ENCODE measurements at regions not wholly inside any gene's neighbourhood (a gene's known extent, or its start where the extent isn't known, plus 50 kb on each side); places are given as distances from the start of the nearest gene placed in this dataset.

DNA sequence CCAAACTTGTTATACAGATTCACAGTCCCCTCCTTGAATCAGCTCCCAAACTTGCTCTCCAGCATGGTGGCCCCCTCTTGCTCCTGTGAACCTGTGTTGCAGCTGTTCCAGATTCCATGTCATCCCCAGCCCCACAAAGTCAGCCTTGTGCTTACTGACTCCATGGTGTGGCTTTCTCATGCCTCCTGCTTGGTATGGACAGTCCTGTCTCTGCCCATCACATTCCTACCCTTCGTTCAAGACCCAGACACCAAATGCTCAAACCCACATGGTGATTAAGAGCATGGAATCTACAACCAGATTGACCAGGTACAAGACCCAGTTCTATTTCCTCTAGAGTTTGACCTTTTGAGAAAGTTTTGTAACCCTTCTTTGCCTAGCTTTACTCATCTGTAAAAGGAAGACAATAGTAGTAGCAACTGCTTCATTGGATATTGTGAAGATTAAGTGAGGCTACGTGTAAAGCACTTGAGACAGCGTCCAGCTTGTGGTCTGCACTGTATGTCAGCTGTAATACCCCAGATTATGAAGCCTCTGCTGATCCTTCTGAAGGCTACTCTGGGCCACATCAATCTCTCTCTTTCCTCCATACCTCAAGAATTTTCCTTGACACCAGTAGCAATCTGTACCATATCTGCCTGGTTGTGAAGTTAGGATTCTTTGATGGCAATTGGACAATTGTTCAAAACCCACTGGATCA is 146.4 kb upstream of the HAAO start:
- no peak for TF ChIP-seq GABPA (IDR thresholded peaks at IDR 0.05; ENCODE audit: low read depth)
- TF ChIP-seq, protein P1, sequence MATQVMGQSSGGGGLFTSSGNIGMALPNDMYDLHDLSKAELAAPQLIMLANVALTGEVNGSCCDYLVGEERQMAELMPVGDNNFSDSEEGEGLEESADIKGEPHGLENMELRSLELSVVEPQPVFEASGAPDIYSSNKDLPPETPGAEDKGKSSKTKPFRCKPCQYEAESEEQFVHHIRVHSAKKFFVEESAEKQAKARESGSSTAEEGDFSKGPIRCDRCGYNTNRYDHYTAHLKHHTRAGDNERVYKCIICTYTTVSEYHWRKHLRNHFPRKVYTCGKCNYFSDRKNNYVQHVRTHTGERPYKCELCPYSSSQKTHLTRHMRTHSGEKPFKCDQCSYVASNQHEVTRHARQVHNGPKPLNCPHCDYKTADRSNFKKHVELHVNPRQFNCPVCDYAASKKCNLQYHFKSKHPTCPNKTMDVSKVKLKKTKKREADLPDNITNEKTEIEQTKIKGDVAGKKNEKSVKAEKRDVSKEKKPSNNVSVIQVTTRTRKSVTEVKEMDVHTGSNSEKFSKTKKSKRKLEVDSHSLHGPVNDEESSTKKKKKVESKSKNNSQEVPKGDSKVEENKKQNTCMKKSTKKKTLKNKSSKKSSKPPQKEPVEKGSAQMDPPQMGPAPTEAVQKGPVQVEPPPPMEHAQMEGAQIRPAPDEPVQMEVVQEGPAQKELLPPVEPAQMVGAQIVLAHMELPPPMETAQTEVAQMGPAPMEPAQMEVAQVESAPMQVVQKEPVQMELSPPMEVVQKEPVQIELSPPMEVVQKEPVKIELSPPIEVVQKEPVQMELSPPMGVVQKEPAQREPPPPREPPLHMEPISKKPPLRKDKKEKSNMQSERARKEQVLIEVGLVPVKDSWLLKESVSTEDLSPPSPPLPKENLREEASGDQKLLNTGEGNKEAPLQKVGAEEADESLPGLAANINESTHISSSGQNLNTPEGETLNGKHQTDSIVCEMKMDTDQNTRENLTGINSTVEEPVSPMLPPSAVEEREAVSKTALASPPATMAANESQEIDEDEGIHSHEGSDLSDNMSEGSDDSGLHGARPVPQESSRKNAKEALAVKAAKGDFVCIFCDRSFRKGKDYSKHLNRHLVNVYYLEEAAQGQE (IDR thresholded peaks at IDR 0.05; ENCODE audit: insufficient replicate concordance, low read depth), result no peak
- TF ChIP-seq, protein P2, sequence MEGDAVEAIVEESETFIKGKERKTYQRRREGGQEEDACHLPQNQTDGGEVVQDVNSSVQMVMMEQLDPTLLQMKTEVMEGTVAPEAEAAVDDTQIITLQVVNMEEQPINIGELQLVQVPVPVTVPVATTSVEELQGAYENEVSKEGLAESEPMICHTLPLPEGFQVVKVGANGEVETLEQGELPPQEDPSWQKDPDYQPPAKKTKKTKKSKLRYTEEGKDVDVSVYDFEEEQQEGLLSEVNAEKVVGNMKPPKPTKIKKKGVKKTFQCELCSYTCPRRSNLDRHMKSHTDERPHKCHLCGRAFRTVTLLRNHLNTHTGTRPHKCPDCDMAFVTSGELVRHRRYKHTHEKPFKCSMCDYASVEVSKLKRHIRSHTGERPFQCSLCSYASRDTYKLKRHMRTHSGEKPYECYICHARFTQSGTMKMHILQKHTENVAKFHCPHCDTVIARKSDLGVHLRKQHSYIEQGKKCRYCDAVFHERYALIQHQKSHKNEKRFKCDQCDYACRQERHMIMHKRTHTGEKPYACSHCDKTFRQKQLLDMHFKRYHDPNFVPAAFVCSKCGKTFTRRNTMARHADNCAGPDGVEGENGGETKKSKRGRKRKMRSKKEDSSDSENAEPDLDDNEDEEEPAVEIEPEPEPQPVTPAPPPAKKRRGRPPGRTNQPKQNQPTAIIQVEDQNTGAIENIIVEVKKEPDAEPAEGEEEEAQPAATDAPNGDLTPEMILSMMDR (IDR thresholded peaks at IDR 0.05; ENCODE audit: insufficient read depth, low read length), result no peak
- no peak for TF ChIP-seq SPI1 (IDR thresholded peaks at IDR 0.05; ENCODE audit: borderline replicate concordance, low read depth)
- TF ChIP-seq POLR2AphosphoS5 (IDR thresholded peaks at IDR 0.05; ENCODE audit: low read depth), result no peak
- no peak for DNase-seq (ENCODE audit: low read depth in 1 of 2, low spot score in 1 of 2)

DNA sequence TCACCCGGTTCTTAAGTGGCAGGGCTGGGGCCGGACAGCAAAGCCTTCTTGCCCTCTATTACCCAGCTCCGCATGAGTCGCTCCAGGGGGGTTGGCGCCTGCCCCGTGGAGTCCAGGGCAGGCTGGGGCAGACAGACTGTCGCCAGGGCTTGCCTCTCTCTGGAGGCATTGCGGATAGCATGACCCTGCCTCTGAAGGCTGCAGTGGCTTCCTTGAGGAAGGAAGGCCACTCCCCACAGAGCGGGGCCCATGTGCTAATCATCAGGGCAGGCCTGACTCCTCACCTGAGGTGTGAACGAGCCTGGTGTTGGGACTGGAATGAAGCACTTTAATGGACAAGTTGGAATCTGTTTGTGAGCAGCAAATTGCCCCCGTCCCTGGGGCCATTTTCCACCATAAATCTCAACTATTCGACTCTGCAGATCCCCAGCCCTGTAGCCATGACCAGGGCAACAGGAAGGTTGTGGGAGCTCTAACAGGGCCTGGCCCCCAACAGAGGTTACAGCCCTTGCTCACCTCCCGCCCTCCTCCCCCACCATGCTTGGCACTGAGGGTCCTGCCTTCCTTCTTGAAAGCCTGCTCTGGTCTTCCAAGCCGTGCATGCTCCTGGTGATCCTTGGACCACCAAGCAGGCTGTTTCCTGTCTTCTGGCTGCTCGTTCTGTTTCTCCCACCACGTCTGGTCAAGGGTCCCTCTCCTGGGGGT is 144.9 kb upstream of the HAAO start:
- Histone ChIP-seq H3K27me3 (ENCODE audit: insufficient read depth, poor library complexity, severe bottlenecking) (no peaks in the 10 kb centered on the region), H3K4me3 (replicated peaks; ENCODE audit: insufficient read depth, low read length) (no peak overlapping the region), H3K27ac (replicated peaks) (no peak overlapping the region)
- TF ChIP-seq GABPA (IDR thresholded peaks at IDR 0.05; ENCODE audit: low read depth) (no peak), POLR2AphosphoS5 (IDR thresholded peaks at IDR 0.05; ENCODE audit: low read depth) (no peak), SPI1 (IDR thresholded peaks at IDR 0.05; ENCODE audit: borderline replicate concordance, low read depth) (no peak)
- TF ChIP-seq, protein P2 (IDR thresholded peaks at IDR 0.05; ENCODE audit: insufficient read depth, low read length), result no peak
- TF ChIP-seq, protein P1 (IDR thresholded peaks at IDR 0.05; ENCODE audit: insufficient replicate concordance, low read depth), result no peak
- DNase-seq (ENCODE audit: low read depth in 1 of 2, low spot score in 1 of 2), result no peak

More for the DNA sequence above, 146.4 kb upstream of the HAAO start:
- Histone ChIP-seq H3K4me3 (replicated peaks; ENCODE audit: insufficient read depth, low read length) (no peak overlapping the region), H3K27ac (replicated peaks) (no peak overlapping the region), H3K27me3 (ENCODE audit: insufficient read depth, poor library complexity, severe bottlenecking) (no peaks in the 10 kb centered on the region)

DNA sequence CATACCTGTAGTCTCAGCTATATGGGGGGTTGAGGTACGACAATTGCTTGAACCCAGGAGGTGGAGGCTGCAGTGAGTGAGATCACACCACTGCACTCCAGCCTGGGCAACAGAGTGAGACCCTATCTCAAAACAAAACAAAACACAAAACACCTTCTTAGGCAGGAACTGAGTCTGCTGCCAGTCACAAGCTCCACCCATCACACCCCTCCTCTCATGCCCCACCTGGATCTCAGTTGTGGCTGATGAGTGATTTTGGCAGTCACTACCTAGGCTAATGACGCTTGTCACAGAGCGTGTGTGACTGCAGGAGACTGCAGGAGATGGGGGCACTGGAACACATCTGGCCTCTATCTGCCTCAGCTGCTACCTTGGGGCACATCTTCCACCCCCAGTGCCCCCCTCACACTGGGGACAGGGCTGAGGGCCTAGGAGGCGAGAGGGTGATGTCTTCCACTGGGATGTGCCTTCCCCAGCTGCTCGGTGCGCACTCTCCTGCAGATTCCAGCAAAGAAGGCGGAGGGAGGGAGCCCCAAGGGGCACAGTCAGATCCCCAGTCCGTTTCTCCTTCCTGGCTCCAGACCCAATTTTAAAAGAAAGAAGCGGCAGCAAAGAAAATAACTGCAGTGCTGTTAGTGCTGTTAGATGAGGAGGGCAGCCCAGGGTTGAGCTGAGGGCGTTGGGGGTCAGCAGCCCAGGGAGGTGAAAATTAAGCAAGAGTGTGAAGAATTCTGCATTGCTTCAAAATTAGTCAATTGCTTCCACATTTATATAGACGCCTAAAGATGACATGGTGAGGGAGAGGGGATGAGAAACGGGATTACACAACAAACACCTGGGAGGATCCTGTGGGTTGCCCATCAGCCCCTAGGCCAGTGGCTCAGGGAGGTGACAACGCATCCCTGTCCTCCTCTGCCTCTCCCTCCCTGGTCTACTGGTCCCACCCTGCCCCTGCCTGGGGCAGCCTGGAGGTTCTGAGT is 143.6 kb upstream of the HAAO start:
- Histone ChIP-seq H3K27ac (replicated peaks) (no peak overlapping the region), H3K4me3 (replicated peaks; ENCODE audit: insufficient read depth, low read length) (no peak overlapping the region), H3K27me3 (ENCODE audit: insufficient read depth, poor library complexity, severe bottlenecking) (no peaks in the 10 kb centered on the region)
- TF ChIP-seq GABPA (IDR thresholded peaks at IDR 0.05; ENCODE audit: low read depth) (no peak), SPI1 (IDR thresholded peaks at IDR 0.05; ENCODE audit: borderline replicate concordance, low read depth) (no peak), POLR2AphosphoS5 (IDR thresholded peaks at IDR 0.05; ENCODE audit: low read depth) (no peak)
- TF ChIP-seq, protein P2 (IDR thresholded peaks at IDR 0.05; ENCODE audit: insufficient read depth, low read length), result no peak
- TF ChIP-seq, protein P1 (IDR thresholded peaks at IDR 0.05; ENCODE audit: insufficient replicate concordance, low read depth), result no peak
- peak in 1 of 2 experiments; percentile 70 for DNase-seq (ENCODE audit: low read depth in 1 of 2, low spot score in 1 of 2)
